Peyer's patch (tissue), 4 donors: ENCODE measurements at regions not wholly inside any gene's neighbourhood (a gene's known extent, or its start where the extent isn't known, plus 50 kb on each side); places are given as distances from the start of the nearest gene placed in this dataset.

ENCODE experiments used
- DNase-seq, 3 donors: peaks; one replicate each; pipeline ENCODE4 v3.0.0-alpha.2; 2017 to 2019
- H3K27ac ChIP-seq, 4 donors: fragments of 200-600 bp; sonication (generic); one replicate each; pipeline ENCODE4 v1.5.1; 2016 to 2019
- H3K27me3 ChIP-seq, 2 donors: fragments of 200-600 bp; sonication (generic); one replicate each; pipeline ENCODE4 v1.5.1; 2019
- H3K36me3 ChIP-seq, 3 donors: fragments of 200-600 bp; sonication (generic); one replicate each; pipeline ENCODE4 v1.5.1; 2016 to 2019
- H3K4me1 ChIP-seq, 4 donors: fragments of 200-600 bp; sonication (generic); one replicate each; pipeline ENCODE4 v1.5.1; 2016 to 2019
- H3K4me3 ChIP-seq, 4 donors: fragments of 200-600 bp; sonication (generic); 1 replicate in 3 of 4; 2 replicates in 1 of 4; pipeline ENCODE4 v1.5.1; 2016 to 2019; ENCODE audit warnings: mild to moderate bottlenecking in 1 of 4
- H3K9me3 ChIP-seq, 4 donors: fragments of 200-600 bp; sonication (generic); one replicate each; pipeline ENCODE4 v1.5.1; 2016 to 2019; ENCODE audit warnings: mild to moderate bottlenecking in 1 of 4
- CTCF ChIP-seq, 6 experiments: fragments of 450-650 bp in 4 of 6; fragments of 200-600 bp in 2 of 6; sonication (generic) in 1 of 6; IDR thresholded peaks; one replicate each; pipeline ENCODE4 v1.5.1; 2017 to 2019; ENCODE audit warnings: antibody characterized with exemption in 6 of 6, mild to moderate bottlenecking in 3 of 6, moderate library complexity in 1 of 6
- POLR2A ChIP-seq, 2 donors: fragments of 450-650 bp; IDR thresholded peaks; one replicate each; pipeline ENCODE4 v1.5.1; 2017; ENCODE audit warnings: antibody characterized with exemption in 2 of 2, mild to moderate bottlenecking in 2 of 2, moderate library complexity in 2 of 2

- peaks cover 0 to 14% (median 0%) of the 10 kb centered on the region in 4 donors for H3K4me1 ChIP-seq
Measured at GRCh38 chr1:94623560-94624148, 82.1 kb upstream of the F3 start.

DNA sequence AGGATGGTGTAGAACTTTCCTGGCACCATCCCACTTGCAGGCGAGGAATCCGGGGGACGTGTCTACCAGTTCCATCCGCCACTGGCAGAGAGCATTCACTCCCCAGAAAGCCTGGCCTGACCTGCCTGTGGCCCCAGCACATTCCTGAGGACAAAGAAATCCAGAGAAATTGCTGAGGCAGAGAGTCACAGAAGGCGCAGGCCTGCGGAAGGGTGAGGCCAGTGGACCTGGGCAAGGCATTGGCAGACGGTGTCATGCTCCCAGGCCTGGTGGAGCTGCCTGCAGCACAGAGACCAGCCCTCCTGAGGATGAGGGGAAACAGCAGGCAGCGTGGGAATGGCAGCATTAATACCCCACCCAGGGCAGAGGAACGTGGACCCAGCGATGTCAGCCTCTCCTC lies 81.2 kb upstream of the F3 start:
- DNase-seq, result no peak
- H3K4me3 ChIP-seq, result no peak overlapping the region
- H3K27me3 ChIP-seq, result no peaks in the 10 kb centered on the region
- H3K27ac ChIP-seq, result no peak overlapping the region
- H3K36me3 ChIP-seq, result no peaks in the 10 kb centered on the region
- no peaks in the 10 kb centered on the region for H3K9me3 ChIP-seq
- TF ChIP-seq CTCF (IDR thresholded peaks at IDR 0.05) (no peak), POLR2A (IDR thresholded peaks at IDR 0.05) (no peak)
- peaks cover 0 to 14% (median 0%) of the 10 kb centered on the region in 4 donors for H3K4me1 ChIP-seq

More at GRCh38 chr1:94623560-94624148, 82.1 kb upstream of the F3 start:
- no peaks in the 10 kb centered on the region for H3K27me3 ChIP-seq
- H3K36me3 ChIP-seq, result no peaks in the 10 kb centered on the region
- H3K27ac ChIP-seq, result no peak overlapping the region
- DNase-seq, result no peak
- no peak for TF ChIP-seq CTCF (IDR thresholded peaks at IDR 0.05)
- TF ChIP-seq POLR2A (IDR thresholded peaks at IDR 0.05), result no peak
- no peak overlapping the region for H3K4me3 ChIP-seq
- no peaks in the 10 kb centered on the region for H3K9me3 ChIP-seq

- H3K4me1 ChIP-seq, result peaks cover 0 to 14% (median 0%) of the 10 kb centered on the region in 4 donors
- H3K36me3 ChIP-seq, result no peaks in the 10 kb centered on the region
- H3K4me3 ChIP-seq, result no peak overlapping the region
- no peak for DNase-seq
- H3K27me3 ChIP-seq, result no peaks in the 10 kb centered on the region
- H3K27ac ChIP-seq, result no peak overlapping the region
- TF ChIP-seq CTCF (IDR thresholded peaks at IDR 0.05), result no peak
- TF ChIP-seq POLR2A (IDR thresholded peaks at IDR 0.05), result no peak
- no peaks in the 10 kb centered on the region for H3K9me3 ChIP-seq
Measured at GRCh38 chr1:94621802-94622201, 80.2 kb upstream of the F3 start.

DNA sequence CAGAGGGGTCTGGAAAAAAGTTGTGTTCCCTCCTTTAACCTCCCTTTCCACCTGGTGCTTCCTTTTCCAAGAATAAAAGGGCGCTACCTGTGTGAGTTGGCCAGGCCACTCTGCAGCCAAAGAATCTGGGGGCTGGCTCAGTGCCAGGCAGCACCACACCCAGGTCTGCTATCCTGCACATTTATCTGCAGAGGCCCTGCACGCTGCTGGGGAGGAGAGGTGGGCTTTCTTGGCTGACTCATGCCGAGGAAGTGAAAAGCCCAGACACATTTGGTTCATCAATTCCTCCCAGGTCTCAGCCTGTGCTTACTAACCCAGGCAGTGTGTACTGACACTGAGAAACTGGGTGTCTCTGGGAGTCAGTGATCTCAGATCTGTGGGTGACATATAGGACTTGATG lies 79.8 kb upstream of the F3 start:
- Histone ChIP-seq H3K4me1 (peaks cover 0 to 14% (median 0%) of the 10 kb centered on the region in 4 donors), H3K9me3 (no peaks in the 10 kb centered on the region), H3K27ac (peak overlapping the region in 1 of 4 donors; percentile 60), H3K36me3 (no peaks in the 10 kb centered on the region), H3K4me3 (no peak overlapping the region), H3K27me3 (no peaks in the 10 kb centered on the region)
- peak in 2 of 3 donors; percentile 74 to 83 for DNase-seq
- TF ChIP-seq POLR2A (IDR thresholded peaks at IDR 0.05), result no peak
- TF ChIP-seq CTCF (IDR thresholded peaks at IDR 0.05), result no peak

DNA sequence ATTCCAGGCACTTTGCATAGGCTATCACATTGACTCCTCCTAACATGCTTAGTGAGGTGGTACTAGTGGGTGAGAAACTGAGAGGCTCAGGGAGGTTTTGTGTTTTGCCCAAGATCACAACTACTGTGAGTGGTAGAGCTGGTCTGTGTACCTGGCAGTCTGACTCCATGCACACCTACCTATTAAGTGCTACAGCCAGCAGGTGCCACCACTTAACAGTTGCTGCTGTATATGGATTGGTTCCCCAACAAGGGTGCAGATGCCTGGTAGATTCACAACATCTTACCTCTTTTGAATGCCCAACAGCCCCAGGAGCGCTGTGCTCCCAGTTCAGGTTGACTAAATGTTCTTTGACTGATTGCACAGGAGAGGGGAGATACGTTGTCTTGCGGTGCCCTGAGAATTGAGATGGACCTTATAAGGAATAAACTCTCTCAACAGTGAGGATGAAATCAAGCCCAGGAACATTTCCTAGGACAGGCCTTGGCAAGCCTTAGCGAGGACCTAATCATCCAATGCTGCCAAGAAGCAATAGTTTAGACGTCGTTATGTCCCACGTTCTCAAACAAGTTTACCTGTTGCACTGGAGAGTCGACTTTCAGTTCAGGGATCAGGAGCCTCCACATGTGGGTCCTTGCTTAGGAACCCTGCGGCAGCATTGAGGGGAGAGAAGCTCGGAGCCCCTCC lies 78.9 kb upstream of the F3 start:
- no peak overlapping the region for H3K4me3 ChIP-seq
- no peaks in the 10 kb centered on the region for H3K36me3 ChIP-seq
- H3K4me1 ChIP-seq, result peaks cover 0 to 14% (median 0%) of the 10 kb centered on the region in 4 donors
- peak overlapping the region in 2 of 4 donors; percentile 21 to 60 for H3K27ac ChIP-seq
- TF ChIP-seq POLR2A (IDR thresholded peaks at IDR 0.05) (no peak), CTCF (IDR thresholded peaks at IDR 0.05) (no peak)
- no peak for DNase-seq
- H3K9me3 ChIP-seq, result no peaks in the 10 kb centered on the region
- no peaks in the 10 kb centered on the region for H3K27me3 ChIP-seq
